GM21367 (cell line): ENCODE measurements at regions not wholly inside any gene's neighbourhood (a gene's known extent, or its start where the extent isn't known, plus 50 kb on each side); places are given as distances from the start of the nearest gene placed in this dataset.

ENCODE experiments used
- ATAC-seq: cut with Tn5 transposase; IDR thresholded peaks from one replicate; pipeline ENCODE4 v1.9.1; 2021; ENCODE audit not compliant: unreplicated experiment

DNA sequence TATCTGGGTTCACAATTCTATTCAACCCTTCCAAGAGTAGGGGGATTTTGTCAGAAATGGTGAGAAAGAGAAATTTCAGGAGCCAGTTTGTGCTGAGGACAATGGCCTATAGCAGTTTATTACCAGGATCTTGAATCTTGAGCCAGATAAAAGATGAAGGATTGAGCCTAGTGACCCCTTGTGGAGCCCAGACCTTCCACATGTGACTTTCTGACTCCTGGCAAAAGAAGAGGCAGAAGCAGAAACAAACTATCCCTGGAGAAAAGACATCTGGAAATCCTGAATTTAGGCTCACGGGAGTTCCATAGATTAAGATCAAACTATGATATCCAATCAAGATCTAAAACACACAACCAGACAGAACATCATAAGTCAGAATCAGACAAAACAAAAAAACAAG is 60.9 kb upstream of the CHRM2 start:
- ATAC-seq = no peak

DNA sequence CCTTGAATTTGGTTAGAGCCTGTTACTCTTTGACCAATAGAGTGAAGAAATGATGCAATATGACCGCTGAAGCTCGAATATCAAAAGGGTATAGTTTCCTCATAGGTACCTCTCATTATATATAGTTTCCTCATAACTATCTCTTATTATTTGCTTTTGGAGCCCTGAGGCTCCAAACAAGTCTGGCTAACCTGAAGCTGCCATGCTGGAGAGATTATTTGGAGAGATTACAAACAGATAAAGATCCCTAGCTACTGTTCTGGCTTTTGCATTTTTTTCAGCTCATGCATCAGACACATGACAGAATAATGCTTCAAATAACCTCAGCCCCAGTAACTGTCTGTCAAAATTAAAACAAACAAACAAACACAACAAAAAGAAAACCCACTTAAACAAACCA is 65.4 kb upstream of the CHRM2 start:
- ATAC-seq = no peak

DNA sequence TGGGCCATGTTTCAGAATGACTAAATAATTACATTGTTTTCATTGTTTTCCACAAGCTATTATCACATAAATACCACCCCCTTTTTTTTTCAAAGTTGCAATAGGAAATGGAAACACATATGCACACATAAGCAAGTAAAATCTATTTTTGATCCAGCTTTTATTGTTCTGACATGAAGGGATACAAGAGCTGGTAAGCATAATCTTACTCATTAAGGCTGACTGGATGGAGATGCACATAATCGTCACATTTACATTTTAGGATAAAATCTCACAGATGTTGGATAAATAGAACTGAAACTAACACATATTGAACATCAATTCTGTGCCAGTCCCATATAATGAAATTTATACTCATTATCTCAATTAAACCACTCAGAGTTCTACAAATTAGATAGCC is 84.5 kb upstream of the CHRM2 start:
- no peak for ATAC-seq

DNA sequence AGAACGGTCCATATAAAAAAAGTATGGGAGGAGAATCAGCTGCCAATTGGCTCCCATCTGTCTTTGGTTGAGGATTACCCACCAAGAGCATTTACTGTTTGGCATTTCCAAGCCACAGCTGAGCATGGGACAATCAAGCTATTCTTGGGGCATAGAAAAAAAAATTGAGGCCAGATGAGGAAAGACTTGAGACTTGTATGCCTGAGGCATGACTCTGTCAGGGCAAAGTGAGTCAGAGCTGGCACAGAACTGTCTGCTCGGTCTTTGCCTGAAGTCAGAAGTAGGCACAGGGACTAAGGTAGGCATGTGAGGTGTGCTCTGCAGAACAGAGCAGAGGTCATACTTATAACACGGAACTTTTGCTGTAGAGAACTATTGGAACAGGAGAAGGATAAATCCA is 126.5 kb upstream of the CHRM2 start:
- no peak for ATAC-seq

DNA sequence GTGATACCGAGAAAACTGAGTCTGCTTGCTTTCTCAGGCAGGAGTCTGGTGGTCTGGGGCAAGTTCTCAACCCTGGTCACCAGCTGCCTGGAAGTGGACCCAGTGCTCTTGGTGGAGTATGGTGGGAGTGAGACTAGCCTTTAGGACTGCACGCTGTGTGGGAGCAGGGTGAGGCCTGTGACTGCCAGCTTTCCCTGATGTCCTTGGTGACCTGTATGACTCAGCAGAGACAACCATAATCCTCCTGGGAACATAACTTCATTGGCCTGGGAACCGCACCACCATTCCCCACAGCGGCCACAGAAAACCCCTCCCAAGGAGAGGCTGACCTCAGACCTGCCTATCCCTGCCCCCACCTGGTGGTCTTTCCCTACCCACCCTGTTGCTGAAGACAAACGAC is 139.5 kb upstream of the CHRM2 start:
- ATAC-seq = no peak

DNA sequence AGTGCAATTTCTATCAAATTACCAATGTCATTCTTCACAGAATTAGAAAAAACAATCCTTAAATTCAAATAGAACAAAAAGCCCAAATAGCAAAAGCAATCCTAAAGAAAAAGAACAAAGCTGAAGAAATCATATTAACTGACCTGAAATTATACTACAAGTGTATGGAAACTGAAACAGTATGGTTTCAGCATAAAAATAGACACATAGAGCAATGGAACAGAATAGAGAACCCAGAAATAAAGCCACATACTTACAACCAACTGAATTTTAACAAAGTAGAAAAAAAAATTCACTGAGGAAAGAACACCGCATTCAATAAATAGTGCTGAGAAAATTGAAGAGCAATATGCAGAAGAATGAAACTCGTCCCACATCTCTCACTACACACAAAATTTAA is 142.0 kb upstream of the CHRM2 start:
- no peak for ATAC-seq

DNA sequence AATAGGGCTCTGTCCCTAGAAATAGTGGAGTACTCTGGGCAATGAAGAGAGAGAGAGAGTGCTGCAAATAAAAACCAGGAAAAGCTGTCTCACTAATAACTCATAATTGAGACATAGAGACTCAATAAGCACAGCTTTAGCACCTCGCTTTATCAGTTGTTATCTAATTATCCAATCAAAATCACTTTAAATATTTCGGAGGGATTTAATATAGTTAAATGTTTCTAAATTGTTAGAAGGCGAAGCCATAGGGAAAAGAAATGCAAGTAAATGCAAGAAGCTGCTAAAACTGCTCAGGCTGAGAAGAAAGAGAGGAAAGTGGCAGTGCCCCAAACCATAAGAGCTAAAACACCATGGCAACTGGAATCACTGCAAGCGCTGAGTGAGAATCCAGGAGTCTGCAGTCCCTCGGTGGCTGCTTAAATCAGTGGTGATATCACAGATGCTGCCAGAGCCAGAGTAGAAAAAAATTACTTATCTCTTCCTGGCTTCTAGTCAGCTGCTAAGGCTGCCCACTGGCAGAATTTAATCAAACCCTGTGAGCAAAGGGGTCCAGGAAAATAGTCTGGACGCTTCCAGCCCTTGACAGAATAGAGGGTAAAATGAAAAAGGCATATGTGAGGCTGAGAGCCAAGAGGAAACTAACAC is 150.4 kb upstream of the CHRM2 start:
- no peak for ATAC-seq

DNA sequence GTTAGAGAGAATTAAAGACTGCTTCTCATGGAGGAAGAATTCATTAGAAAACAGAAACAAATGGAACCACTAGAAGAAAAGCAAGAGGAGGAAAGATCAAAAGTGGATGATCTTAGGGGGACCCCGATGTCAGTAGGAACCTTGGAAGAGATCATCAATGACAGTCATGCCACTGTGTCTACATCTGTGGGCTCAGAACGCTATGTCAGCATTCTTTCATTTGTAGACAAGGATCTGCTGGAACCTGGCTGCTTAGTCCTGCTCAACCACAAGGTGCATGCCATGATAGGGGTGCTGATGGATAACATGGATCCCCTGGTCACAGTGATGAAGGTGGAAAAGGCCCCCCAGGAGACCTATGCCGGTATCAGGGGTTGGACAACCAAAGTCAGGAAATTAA is 154.4 kb upstream of the CHRM2 start:
- ATAC-seq = no peak

DNA sequence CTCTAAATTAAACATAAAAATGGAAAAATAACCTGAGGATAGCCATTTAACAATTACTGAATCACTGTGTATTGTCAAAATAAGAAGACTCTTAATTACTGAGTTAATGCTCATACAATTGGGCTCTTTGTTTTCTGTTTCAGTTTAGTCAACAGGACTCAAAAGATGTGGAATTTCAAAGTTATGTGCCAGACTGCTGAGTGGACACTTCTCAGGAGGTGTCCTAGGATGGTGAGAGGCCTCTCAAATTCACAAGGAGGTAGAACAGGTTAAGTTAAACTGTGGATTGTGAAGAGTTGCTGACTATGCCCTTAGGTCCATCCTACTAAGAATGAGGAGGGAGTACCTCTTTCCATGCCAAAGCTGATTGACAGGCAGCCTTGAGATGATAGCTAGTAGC is 157.7 kb upstream of the CHRM2 start:
- ATAC-seq = no peak

DNA sequence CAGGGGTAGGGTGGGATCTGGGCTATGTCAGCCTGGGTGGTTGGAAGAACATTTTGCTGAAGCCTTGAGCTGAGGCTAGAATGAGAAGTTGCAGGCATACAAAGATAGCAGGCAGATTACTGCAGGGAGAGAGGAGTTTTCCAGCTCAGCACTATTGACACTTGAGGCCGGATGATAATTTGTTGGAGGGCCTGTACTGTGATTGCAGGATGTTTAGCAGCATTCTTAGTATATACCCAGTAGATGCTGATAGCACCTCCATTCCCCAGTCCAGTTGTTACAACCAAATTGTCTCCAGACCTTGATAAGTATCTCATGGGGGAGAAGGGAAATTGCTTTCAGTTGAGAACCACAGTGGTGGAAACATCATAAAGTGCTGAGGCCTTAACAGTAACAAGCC is 158.6 kb upstream of the CHRM2 start:
- no peak for ATAC-seq

DNA sequence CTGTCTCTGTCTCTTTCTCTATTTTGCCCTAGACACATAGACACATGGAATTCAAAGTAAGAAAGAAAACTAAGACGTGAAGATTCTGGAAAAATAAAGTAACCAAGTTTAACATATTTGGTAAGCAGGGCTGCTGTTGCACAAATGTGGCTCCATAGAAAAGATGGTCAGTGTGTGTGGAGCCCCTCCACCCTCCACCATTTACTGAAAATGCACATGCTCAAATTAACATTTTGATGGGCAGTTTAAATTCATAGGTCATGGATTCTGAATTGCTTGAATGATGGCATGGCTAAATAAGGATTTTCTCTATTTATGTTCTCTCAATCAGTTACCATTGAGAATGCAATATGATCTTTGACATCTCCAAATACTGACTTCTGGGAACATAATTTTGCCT is 165.5 kb upstream of the CHRM2 start:
- no peak for ATAC-seq

DNA sequence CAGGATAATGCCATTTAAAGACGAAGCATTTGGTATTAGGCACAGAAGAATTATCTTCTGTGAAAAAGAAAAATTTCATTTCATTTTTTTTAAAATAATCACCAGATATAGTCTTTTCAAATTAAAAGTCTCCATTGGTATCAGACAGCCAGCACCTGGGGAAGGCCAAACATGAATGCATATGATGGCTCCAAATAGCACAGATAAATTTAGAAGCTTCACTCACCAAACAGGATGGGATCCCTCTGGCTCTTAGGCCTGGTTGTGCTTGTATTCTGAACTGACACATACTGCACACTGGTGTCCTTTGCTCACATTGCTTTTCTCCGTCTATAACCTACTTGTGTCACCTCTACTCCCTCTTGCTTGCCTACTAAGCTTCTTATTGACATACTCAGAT is 169.5 kb upstream of the CHRM2 start:
- ATAC-seq = no peak

DNA sequence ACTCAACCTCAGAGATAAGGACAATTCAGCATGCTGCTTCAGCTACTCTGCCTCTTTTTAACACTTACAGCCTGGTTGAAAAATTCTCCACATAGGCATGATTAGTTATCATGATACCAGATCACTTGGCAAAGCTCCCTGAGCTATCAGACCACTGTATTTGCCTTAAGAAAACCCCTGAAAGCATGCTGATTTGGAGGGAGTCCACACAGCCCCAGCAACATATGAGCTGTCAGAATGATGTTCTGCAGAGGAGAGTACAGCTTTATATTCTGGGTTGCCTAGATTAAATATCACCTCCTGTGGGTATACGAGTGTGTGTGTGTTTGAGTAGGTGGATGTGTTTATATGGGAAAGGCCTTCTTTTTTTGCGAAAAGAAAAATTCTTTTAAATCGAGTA is 170.2 kb upstream of the CHRM2 start:
- ATAC-seq = no peak

DNA sequence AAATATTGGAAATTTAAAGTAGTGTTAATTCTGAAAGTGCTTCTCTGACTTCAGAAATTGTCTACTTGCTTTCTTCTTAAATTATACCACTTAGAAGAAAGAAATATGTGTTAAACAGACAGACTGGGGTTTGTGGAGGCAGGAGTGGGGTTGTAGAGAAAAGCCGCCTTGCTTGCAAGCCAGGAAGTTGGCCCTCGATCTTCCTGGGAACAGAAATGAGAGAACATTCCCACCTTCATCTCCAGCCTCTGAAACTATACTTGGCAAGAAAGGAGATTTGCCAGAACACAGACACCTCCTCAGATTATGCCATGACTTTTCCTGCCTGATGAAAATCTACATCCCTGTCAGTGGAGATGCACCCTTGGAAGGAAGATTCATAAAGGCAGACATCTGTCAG is 171.2 kb upstream of the CHRM2 start:
- ATAC-seq = no peak

DNA sequence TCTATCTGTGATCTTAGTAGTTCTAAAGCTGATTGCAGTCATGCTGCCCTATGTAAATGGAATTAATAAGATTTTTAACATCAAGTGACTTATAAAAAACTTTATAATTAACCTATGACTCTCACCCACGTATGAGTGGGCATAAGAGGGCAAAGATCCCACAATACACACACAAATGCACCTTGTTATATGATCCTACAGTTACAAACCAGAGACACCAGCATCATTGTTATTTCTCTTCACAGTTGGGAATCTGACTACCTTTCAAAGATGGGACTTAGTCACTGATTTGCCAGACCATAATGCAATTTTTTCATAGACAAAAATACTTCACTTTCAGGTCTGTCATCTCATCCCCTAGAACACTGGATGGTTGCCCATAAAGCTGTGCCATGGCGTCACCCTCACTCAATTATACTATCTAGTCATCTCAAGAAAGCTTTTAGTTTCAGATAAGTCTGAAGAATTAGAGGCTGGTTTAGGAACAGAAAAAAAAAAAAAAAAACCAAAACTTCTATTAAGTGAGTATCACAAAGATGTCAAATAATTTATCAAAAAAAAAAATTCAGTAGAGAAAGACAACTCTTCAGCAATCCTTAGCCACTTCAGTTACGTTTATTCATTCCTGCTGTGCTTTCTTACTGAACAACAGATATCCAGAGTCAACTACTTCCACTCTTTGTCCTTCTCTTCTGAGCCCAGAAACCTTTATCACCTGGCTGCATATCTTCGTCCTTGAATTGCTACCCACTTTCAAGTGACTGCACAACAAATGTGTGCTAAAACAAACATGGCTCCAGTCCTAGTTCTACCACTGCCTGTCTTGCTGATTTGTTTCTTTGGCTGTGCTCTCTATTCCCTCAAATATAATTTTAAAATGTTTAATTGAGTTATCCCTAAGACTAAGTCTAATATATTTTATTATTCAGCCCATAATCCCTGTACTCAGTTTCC is 175.0 kb upstream of the CHRM2 start:
- no peak for ATAC-seq

DNA sequence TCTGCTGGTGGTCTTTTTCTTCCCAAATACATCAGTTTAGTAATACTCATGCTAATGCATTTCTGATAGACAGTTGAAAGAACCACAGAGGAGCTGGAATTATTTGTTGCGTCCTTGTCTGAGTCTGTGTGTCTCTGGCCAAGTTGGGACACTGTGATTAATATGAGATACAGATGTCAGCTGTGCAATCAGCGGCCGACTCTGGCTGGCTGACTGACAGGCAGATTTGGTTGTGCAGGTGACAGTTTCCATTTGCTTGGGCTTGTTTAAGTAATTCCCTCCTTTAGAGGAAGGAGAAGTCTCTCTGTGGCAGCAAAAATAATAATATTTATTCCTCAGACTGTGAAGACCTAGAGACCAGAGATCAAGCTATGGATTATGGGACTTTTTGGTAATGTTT is 176.2 kb upstream of the CHRM2 start:
- ATAC-seq = no peak

DNA sequence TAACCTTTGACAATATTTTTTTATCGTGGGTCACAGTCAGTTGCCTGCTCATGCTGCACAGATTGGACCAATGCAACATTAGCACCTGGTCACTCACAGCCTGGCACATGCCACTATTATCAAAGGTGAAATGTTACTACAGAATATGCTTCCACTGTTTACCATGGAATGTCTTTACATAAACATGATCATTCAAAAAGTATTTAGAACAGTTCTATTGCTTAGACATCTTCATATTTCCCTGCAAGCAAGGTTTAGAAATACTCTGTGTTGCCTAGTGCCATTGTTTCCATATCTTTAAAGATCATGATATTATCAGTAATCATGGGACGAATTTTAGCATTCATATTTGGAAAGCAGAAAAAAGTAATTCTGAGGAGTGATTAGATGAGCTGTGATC is 179.9 kb upstream of the CHRM2 start:
- ATAC-seq = no peak

DNA sequence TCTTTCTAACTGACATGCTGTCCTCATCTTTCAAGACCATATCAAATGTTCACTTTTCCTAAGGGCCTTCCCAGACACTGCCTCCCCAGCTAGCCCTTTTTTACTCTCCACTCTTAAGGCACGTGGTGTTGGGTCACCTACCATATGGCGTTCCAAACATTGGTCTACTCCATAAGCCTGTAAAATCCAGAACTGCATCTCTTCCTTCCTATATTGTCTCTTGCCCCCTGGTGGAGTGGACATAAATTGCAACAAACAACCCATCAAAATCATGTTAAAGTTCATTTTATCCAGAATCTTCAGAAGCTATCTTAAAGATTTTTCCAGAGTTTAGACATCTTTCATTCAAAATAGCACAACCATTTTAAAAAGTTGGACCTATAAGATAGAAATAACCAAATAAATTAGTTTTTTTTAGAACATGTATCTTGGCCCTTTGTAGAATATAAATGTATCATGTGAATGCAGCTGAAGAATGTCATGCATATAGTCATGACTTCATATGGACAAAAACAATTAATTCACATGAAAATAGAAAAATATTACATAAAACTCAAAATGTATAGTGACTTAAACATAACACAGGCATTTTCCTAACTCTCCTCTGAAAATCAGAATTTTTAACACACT is 180.6 kb upstream of the CHRM2 start:
- ATAC-seq = no peak

DNA sequence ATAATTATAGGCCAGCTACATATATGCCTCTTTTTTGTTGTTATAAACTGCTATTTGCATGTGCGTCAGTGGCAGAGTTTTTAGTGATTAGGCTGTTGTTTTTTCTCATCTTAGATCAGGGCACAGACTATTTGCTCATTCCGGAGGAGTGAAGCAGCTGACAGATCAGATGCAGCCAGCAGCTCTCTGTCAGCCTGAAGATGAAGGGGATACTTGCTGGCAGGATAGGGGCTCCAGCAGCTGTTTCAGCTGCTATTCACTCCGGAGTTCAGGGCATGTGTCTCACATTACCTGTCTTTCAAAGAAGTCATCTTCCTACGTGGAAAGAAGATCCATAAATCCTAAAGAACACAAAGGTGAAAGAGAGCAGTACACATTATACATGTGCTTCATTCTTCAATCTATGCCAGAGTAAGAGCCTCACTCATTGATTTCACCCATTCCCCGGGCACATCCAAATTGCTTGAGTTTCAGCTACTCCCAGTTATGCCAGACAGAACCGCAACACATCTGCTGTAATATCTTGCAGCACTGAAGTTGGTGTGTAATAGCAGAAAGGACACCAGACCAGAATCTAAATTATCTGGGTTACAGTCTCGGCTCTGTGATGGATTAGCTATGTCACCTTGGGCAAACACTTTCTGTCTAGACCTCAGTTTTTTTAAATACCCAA is 182.8 kb upstream of the CHRM2 start:
- ATAC-seq = no peak

DNA sequence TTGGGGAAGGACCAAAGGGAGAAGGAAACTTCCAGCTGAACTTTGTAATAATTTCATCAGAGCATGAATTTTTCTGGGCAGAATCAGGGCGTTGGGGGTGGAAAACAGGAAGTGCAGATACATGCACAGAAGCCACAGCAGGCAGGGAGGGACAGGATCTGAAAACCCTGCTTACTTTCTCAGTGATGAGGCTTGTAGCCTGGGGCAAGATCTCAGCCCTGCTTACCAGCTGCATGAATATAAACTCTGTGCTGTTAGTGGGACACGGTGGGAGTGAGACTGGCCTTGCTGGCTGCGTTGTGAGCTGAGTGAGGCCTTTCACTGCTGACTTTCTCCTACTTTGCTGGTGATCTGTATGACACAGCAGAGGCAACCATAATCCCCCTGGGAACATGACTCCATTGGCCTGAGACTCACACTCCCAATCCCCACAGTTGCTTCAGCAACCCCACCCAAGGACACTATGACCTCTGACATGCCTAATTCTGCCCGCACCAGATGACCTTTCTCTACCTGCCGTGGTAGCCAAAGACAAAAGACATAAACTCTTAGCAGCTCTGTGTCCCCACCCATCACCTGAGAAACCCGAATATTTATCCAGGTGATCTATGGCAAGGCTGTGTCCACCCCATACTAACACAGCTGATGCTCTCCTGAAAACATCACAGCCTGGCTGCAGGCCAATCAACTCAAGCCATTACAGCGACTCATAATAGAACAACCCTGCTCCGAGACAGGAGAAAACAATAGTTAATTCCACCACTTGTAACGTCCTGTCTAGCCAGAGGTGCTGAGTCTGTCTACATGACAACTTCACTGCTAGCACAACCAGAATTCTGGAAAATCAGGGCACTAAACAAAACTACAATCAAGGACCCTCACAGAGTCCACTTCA is 190.7 kb upstream of the CHRM2 start:
- no peak for ATAC-seq

DNA sequence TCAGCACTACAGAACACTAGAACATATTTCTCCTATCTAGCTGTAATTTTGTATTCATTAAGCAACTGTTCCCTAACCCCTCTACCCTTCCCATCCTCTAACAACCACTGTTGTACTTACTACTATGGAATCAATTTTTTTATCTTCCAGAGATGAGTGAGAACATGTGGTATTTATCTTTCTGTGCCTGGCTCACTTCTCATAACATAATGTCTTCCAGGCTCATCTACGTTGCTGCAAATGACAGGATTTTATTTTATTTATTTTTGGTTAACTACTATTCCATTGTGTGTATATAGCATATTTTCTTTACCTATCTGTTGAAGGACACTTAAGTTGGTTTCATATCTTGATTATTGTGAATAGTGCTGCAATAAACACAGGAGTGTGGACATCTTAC is 200.9 kb upstream of the CHRM2 start:
- no peak for ATAC-seq
